ENCODE measurements at regions not wholly inside any gene's neighbourhood (a gene's known extent, or its start where the extent isn't known, plus 50 kb on each side); places are given as distances from the start of the nearest gene placed in this dataset.

- H3K27me3 ChIP-seq (ENCODE audit: insufficient read depth, low read depth, low read length): no peaks in the 10 kb centered on the region
- no peak overlapping the region for H3K4me2 ChIP-seq (ENCODE audit: low read length)
- H4K20me1 ChIP-seq (ENCODE audit: insufficient read depth): no peaks in the 10 kb centered on the region
- no peaks in the 10 kb centered on the region for H3K79me2 ChIP-seq (replicated peaks; ENCODE audit: insufficient read depth, low read length)
- no peak overlapping the region for H2AFZ ChIP-seq (ENCODE audit: low read depth, low read length)
- H3K36me3 ChIP-seq (ENCODE audit: insufficient read depth, low read length): no peaks in the 10 kb centered on the region
- no peak overlapping the region for H3K4me3 ChIP-seq (ENCODE audit: low read length)
- H3K9ac ChIP-seq (ENCODE audit: low read length): no peak overlapping the region
- no peak overlapping the region for H3K27ac ChIP-seq (ENCODE audit: low read length)
- TF ChIP-seq CTCF (IDR thresholded peaks at IDR 0.05; ENCODE audit: poor library complexity, severe bottlenecking) (no peak), POLR2AphosphoS5 (IDR thresholded peaks at IDR 0.05) (no peak), REST (IDR thresholded peaks at IDR 0.05; ENCODE audit: borderline replicate concordance) (no peak), TAF1 (IDR thresholded peaks at IDR 0.05; ENCODE audit: low read depth) (no peak), EP300 (conservative IDR thresholded peaks at IDR 0.05; ENCODE audit: poor library complexity, severe bottlenecking) (no peak), RAD21 (conservative IDR thresholded peaks at IDR 0.05) (no peak), MXI1 (conservative IDR thresholded peaks at IDR 0.05; ENCODE audit: poor library complexity, severe bottlenecking) (no peak), EZH2 (IDR thresholded peaks at IDR 0.05; ENCODE audit: borderline replicate concordance, insufficient read depth, low read length, poor library complexity, severe bottlenecking) (no peak), SMC3 (conservative IDR thresholded peaks at IDR 0.05; ENCODE audit: poor library complexity) (no peak)
- no peaks in the 10 kb centered on the region for H3F3A ChIP-seq (ENCODE audit: insufficient read depth, low read length, poor library complexity, severe bottlenecking)
- no peaks in the 10 kb centered on the region for H3K9me3 ChIP-seq (ENCODE audit: low read length)
- no peaks in the 10 kb centered on the region for H3K9me2 ChIP-seq (ENCODE audit: insufficient read depth, low read length)
Observed at GRCh38 chr14:98393527-98393926, 878.5 kb downstream of the BCL11B start.

GRCh38 chr14:98404811-98405210 is 867.2 kb downstream of the BCL11B start:
- H3K9ac ChIP-seq (ENCODE audit: low read length): no peak overlapping the region
- H4K20me1 ChIP-seq (ENCODE audit: insufficient read depth): no peaks in the 10 kb centered on the region
- H3F3A ChIP-seq (ENCODE audit: insufficient read depth, low read length, poor library complexity, severe bottlenecking): no peaks in the 10 kb centered on the region
- H2AFZ ChIP-seq (ENCODE audit: low read depth, low read length): no peak overlapping the region
- H3K4me2 ChIP-seq (ENCODE audit: low read length): no peak overlapping the region
- no peaks in the 10 kb centered on the region for H3K9me3 ChIP-seq (ENCODE audit: low read length)
- TF ChIP-seq POLR2AphosphoS5 (IDR thresholded peaks at IDR 0.05) (no peak), CTCF (IDR thresholded peaks at IDR 0.05; ENCODE audit: poor library complexity, severe bottlenecking) (no peak), MXI1 (conservative IDR thresholded peaks at IDR 0.05; ENCODE audit: poor library complexity, severe bottlenecking) (no peak), SMC3 (conservative IDR thresholded peaks at IDR 0.05; ENCODE audit: poor library complexity) (no peak), EP300 (conservative IDR thresholded peaks at IDR 0.05; ENCODE audit: poor library complexity, severe bottlenecking) (no peak)
- H3K9me2 ChIP-seq (ENCODE audit: insufficient read depth, low read length): no peaks in the 10 kb centered on the region
- H3K27ac ChIP-seq (ENCODE audit: low read length): no peak overlapping the region
- H3K4me3 ChIP-seq (ENCODE audit: low read length): no peak overlapping the region
- no peaks in the 10 kb centered on the region for H3K27me3 ChIP-seq (ENCODE audit: insufficient read depth, low read depth, low read length)
- no peaks in the 10 kb centered on the region for H3K36me3 ChIP-seq (ENCODE audit: insufficient read depth, low read length)
- no peaks in the 10 kb centered on the region for H3K79me2 ChIP-seq (replicated peaks; ENCODE audit: insufficient read depth, low read length)

All from neural cell (in vitro differentiated cells).